GM12878 (cell line): ENCODE measurements at regions not wholly inside any gene's neighbourhood (a gene's known extent, or its start where the extent isn't known, plus 50 kb on each side); places are given as distances from the start of the nearest gene placed in this dataset.

Experiments
- ATAC-seq: fragments of 200-7000 bp; cut with Tn5 transposase; 3 replicates; pipeline ENCODE4 v1.9.1; 2020; ENCODE audit warnings: mild to moderate bottlenecking, moderate library complexity
- BruUV-seq: library from RNA; stranded (reverse); fragments of 400-500 nt; replicated peaks from 2 replicates; lab custom pipeline; 2021; lab: Mats Ljungman, UMichigan
- CTCF ChIA-PET: fragments of 300-600 bp; sonication (Branson Sonifier 250); formaldehyde crosslinking; extraction: SDS; loops from one replicate; lab custom pipeline; 2021; ENCODE audit warnings: inconsistent platforms; lab: Yijun Ruan, JAX
- POLR2A ChIA-PET: fragments of 350-600 bp; formaldehyde crosslinking; extraction: SDS; loops from one replicate; lab custom pipeline; 2021; ENCODE audit warnings: inconsistent platforms; lab: Charles Lee
- RAD21 ChIA-PET: fragments of 300-600 bp; sonication (Branson Sonifier 250); formaldehyde crosslinking; loops from one replicate; lab custom pipeline; 2023; ENCODE audit warnings: antibody characterized with exemption; ENCODE audit not compliant: unreplicated experiment; lab: Charles Lee
- SMC1A ChIA-PET: fragments of 300-600 bp; sonication (Branson Sonifier 250); formaldehyde crosslinking; loops from one replicate; lab custom pipeline; 2023; ENCODE audit not compliant: unreplicated experiment, uncharacterized antibody; lab: Charles Lee
- DNase-seq: peaks from one replicate; pipeline ENCODE4 v3.0.0-alpha.2; 2011; ENCODE audit warnings: low read depth, low spot score
- FAIRE-seq: peaks from 3 replicates; lab custom pipeline; 2011; peaks lifted over from hg19 to GRCh38; lab: Jason Lieb, UNC
- H2AFZ ChIP-seq: 2 replicates; pipeline ENCODE4 v1.6.0; 2011; ENCODE audit warnings: low read depth, low read length, control low read depth; ENCODE audit not compliant: control insufficient read depth
- H3K27ac ChIP-seq: 2 replicates; pipeline ENCODE4 v1.5.1; 2011; ENCODE audit warnings: control low read depth; ENCODE audit not compliant: control insufficient read depth, insufficient read depth
- H3K27me3 ChIP-seq, 2 experiments: replicated peaks in 1 of 2; 2 replicates each; pipeline versions ENCODE4 v1.6.0 to v1.6.1; 2011; ENCODE audit warnings: low read length in 1 of 2; ENCODE audit not compliant: control insufficient read depth in 2 of 2, insufficient read depth in 2 of 2
- H3K36me3 ChIP-seq, 2 experiments: 2 replicates each; pipeline ENCODE4 v1.5.1; 2011; ENCODE audit warnings: low read length in 1 of 2; ENCODE audit not compliant: control insufficient read depth in 2 of 2, insufficient read depth in 2 of 2
- H3K4me1 ChIP-seq: 2 replicates; pipeline ENCODE4 v1.6.1; 2011; ENCODE audit warnings: mild to moderate bottlenecking, low read length, moderate library complexity, mixed read lengths; ENCODE audit not compliant: control insufficient read depth, insufficient read depth
- H3K4me2 ChIP-seq: 2 replicates; pipeline ENCODE4 v1.6.0; 2011; ENCODE audit warnings: control low read depth; ENCODE audit not compliant: control insufficient read depth, insufficient read depth
- H3K4me3 ChIP-seq: fragments of 200-600 bp; sonication (generic); 2 replicates; pipeline ENCODE4 v1.5.1; 2016
- H3K79me2 ChIP-seq: 2 replicates; pipeline ENCODE4 v1.6.0; 2011; ENCODE audit warnings: low read length; ENCODE audit not compliant: control insufficient read depth, insufficient read depth
- H3K9ac ChIP-seq: 2 replicates; pipeline ENCODE4 v1.8.0; 2011; ENCODE audit warnings: low read length, control low read depth, mixed read lengths; ENCODE audit not compliant: control insufficient read depth, insufficient read depth
- H3K9me3 ChIP-seq: replicated peaks from 3 replicates; pipeline ENCODE4 v1.5.1; 2011; ENCODE audit warnings: mild to moderate bottlenecking, low read length; ENCODE audit not compliant: control insufficient read depth, insufficient read depth
- H4K20me1 ChIP-seq: 2 replicates; pipeline ENCODE4 v1.6.0; 2011; ENCODE audit not compliant: control insufficient read depth, insufficient read depth
- CHD1 ChIP-seq: IDR thresholded peaks from 2 replicates; pipeline ENCODE4 v1.6.1; 2012; ENCODE audit warnings: low read depth, low read length, improper control_type of control experiment
- EED ChIP-seq: sonication (generic); IDR thresholded peaks from 2 replicates; pipeline ENCODE4 v1.6.1; 2016; ENCODE audit warnings: antibody characterized with exemption, low read depth
- ETV6 ChIP-seq, 2 experiments: fragments of 450-650 bp in 1 of 2; IDR thresholded peaks in 1 of 2; conservative IDR thresholded peaks in 1 of 2; 2 replicates each; pipeline ENCODE4 v1.6.1; 2014; ENCODE audit warnings: antibody characterized with exemption in 1 of 2, borderline replicate concordance in 1 of 2, low read depth in 1 of 2, mild to moderate bottlenecking in 1 of 2, moderate library complexity in 1 of 2
- FOXM1 ChIP-seq: IDR thresholded peaks from 2 replicates; pipeline ENCODE4 v1.6.1; 2012; ENCODE audit warnings: low read depth, mild to moderate bottlenecking, inconsistent platforms, low read length, moderate library complexity
- IRF3 ChIP-seq: fragments of 450-650 bp; IDR thresholded peaks from 2 replicates; pipeline ENCODE4 v1.6.1; 2014; ENCODE audit warnings: mild to moderate bottlenecking
- NKRF ChIP-seq: fragments of 450-650 bp; conservative IDR thresholded peaks from 2 replicates; pipeline ENCODE4 v1.6.1; 2017; ENCODE audit warnings: mild to moderate bottlenecking, moderate library complexity
- SMAD1 ChIP-seq: fragments of 450-650 bp; IDR thresholded peaks from 2 replicates; pipeline ENCODE4 v1.6.1; 2018; ENCODE audit warnings: mild to moderate bottlenecking, low read depth; ENCODE audit not compliant: partially characterized antibody
- SMAD5 ChIP-seq: IDR thresholded peaks from 2 replicates; pipeline ENCODE4 v1.6.1; 2016; ENCODE audit warnings: antibody characterized with exemption, low read depth
- SPI1 ChIP-seq: IDR thresholded peaks from 2 replicates; pipeline ENCODE4 v1.6.1; 2011; ENCODE audit warnings: low read depth, mild to moderate bottlenecking, low read length, moderate library complexity, borderline replicate concordance; ENCODE audit not compliant: insufficient read depth
- USF2 ChIP-seq: IDR thresholded peaks from 2 replicates; pipeline ENCODE4 v1.6.1; 2011; ENCODE audit warnings: low read depth, low read length, improper control_type of control experiment, borderline replicate concordance
- YY1 ChIP-seq: IDR thresholded peaks from 2 replicates; pipeline ENCODE4 v1.6.1; 2011; ENCODE audit warnings: low read depth, mild to moderate bottlenecking, low read length
- ZNF217 ChIP-seq: fragments of 450-650 bp; IDR thresholded peaks from 2 replicates; pipeline ENCODE4 v1.6.1; 2017; ENCODE audit warnings: antibody characterized with exemption, mild to moderate bottlenecking
- ZSCAN29 ChIP-seq: fragments of 450-650 bp; IDR thresholded peaks from 2 replicates; pipeline ENCODE4 v1.6.1; 2017; ENCODE audit warnings: mild to moderate bottlenecking, moderate library complexity
- whole genome bisulfite sequencing: methylation state at CpG from one replicate; pipeline ENCODE4 v1.1.6; 2016; ENCODE audit warnings: low lambda C conversion rate; ENCODE audit not compliant: insufficient replicate concordance, insufficient coverage; ENCODE audit errors: missing lambda C conversion rate; 5-methylcytosine and 5-hydroxymethylcytosine counted together
- in situ Hi-C: fragments of 300-500 bp; cut with MboI; formaldehyde crosslinking; loops from 9 replicates; pipeline ENCODE4 v1.14.3; 2018; ENCODE audit warnings: mixed read lengths
- intact Hi-C: fragments of 100-400 bp; cut with micrococcal nuclease; formaldehyde crosslinking; loops from one replicate; pipeline ENCODE4 v1.14.2; 2022; ENCODE audit not compliant: unreplicated experiment
- TF ChIP-seq, protein P1 (sequence below): fragments of 450-650 bp; formaldehyde crosslinking; IDR thresholded peaks from 2 replicates; pipeline ENCODE4 v1.4.0; 2020; ENCODE audit warnings: mild to moderate bottlenecking, moderate library complexity
- TF ChIP-seq, protein P2 (sequence below): IDR thresholded peaks from 2 replicates; pipeline ENCODE4 v1.6.1; 2012; ENCODE audit warnings: low read depth, low read length, improper control_type of control experiment
- TF ChIP-seq, protein P3 (sequence below): IDR thresholded peaks from 2 replicates; pipeline ENCODE4 v1.6.1; 2012; ENCODE audit warnings: low read length, inconsistent platforms

DNA sequence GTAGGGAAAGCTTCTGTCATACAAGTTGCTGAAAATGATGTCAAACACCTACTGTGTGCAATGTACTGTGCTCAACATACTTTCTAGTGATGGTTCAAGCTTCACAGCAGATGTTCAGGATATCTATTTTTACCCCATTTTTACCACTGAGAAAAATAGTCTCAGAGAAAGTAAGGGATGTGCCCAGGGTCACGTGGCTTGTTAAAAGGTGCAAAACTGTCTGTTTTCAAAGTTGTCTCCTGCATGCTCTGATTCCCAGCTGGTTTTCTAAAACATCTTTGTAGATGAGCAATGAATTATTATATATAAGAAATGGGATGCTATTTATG is 145.5 kb upstream of the LHCGR start:
- no peaks in the 10 kb centered on the region; a peak in 1 of 4 replicates for H3K27me3 ChIP-seq
- no peak for DNase-seq
- no peak overlapping the region for H3K9ac ChIP-seq
- no peaks in the 10 kb centered on the region for H3K9me3 ChIP-seq
- POLR2A ChIA-PET = no interaction called here
- SMC1A ChIA-PET = no interaction called here
- H3K79me2 ChIP-seq = no peaks in the 10 kb centered on the region
- no peak for FAIRE-seq
- no peak overlapping the region for H3K4me2 ChIP-seq
- RAD21 ChIA-PET = no interaction called here
- H3K36me3 ChIP-seq = no peaks in the 10 kb centered on the region
- ATAC-seq = no peak
- in situ Hi-C loops = no loop called here
- intact Hi-C loops = no loop called here
- H2AFZ ChIP-seq = no peak overlapping the region
- WGBS = 4% methylated on average over 1 of the region's 1 CpG
- H3K4me1 ChIP-seq = no peaks in the 10 kb centered on the region
- no TSS peak for BruUV-seq
- no peak overlapping the region for H3K4me3 ChIP-seq
- no peak overlapping the region for H3K27ac ChIP-seq
- CTCF ChIA-PET = no interaction called here
- TF ChIP-seq SMAD5 (no peak), NKRF (no peak), SMAD1 (no peak), ZSCAN29 (no peak), SPI1 (no peak), ZNF217 (no peak), CHD1 (no peak), FOXM1 (no peak), EED (no peak), IRF3 (no peak), ETV6 (conservative IDR thresholded peaks at IDR 0.05 in 1 of 2, IDR thresholded peaks at IDR 0.05 in 1 of 2; ENCODE audit: borderline replicate concordance in 1 of 2, low read depth in 1 of 2) (no peak), YY1 (no peak), USF2 (no peak)
- TF ChIP-seq, protein P1, sequence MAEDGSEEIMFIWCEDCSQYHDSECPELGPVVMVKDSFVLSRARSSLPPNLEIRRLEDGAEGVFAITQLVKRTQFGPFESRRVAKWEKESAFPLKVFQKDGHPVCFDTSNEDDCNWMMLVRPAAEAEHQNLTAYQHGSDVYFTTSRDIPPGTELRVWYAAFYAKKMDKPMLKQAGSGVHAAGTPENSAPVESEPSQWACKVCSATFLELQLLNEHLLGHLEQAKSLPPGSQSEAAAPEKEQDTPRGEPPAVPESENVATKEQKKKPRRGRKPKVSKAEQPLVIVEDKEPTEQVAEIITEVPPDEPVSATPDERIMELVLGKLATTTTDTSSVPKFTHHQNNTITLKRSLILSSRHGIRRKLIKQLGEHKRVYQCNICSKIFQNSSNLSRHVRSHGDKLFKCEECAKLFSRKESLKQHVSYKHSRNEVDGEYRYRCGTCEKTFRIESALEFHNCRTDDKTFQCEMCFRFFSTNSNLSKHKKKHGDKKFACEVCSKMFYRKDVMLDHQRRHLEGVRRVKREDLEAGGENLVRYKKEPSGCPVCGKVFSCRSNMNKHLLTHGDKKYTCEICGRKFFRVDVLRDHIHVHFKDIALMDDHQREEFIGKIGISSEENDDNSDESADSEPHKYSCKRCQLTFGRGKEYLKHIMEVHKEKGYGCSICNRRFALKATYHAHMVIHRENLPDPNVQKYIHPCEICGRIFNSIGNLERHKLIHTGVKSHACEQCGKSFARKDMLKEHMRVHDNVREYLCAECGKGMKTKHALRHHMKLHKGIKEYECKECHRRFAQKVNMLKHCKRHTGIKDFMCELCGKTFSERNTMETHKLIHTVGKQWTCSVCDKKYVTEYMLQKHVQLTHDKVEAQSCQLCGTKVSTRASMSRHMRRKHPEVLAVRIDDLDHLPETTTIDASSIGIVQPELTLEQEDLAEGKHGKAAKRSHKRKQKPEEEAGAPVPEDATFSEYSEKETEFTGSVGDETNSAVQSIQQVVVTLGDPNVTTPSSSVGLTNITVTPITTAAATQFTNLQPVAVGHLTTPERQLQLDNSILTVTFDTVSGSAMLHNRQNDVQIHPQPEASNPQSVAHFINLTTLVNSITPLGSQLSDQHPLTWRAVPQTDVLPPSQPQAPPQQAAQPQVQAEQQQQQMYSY (CRISPR knock-in tag) = no peak
- TF ChIP-seq, protein P2, sequence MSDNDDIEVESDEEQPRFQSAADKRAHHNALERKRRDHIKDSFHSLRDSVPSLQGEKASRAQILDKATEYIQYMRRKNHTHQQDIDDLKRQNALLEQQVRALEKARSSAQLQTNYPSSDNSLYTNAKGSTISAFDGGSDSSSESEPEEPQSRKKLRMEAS = no peak
- TF ChIP-seq, protein P3, sequence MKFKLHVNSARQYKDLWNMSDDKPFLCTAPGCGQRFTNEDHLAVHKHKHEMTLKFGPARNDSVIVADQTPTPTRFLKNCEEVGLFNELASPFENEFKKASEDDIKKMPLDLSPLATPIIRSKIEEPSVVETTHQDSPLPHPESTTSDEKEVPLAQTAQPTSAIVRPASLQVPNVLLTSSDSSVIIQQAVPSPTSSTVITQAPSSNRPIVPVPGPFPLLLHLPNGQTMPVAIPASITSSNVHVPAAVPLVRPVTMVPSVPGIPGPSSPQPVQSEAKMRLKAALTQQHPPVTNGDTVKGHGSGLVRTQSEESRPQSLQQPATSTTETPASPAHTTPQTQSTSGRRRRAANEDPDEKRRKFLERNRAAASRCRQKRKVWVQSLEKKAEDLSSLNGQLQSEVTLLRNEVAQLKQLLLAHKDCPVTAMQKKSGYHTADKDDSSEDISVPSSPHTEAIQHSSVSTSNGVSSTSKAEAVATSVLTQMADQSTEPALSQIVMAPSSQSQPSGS = no peak
- no peaks in the 10 kb centered on the region for H4K20me1 ChIP-seq
